A673 (cell line): ENCODE measurements at regions not wholly inside any gene's neighbourhood (a gene's known extent, or its start where the extent isn't known, plus 50 kb on each side); places are given as distances from the start of the nearest gene placed in this dataset.

Source experiments
- BruUV-seq: library from RNA; stranded (reverse); fragments of 400-500 nt; replicated peaks from 2 replicates; lab custom pipeline; 2021; lab: Mats Ljungman, UMichigan
- CTCF ChIA-PET: fragments of 300-600 bp; sonication (Branson Sonifier 250); formaldehyde crosslinking; loops from one replicate; lab custom pipeline; 2022; ENCODE audit warnings: antibody characterized with exemption; lab: Charles Lee
- POLR2A ChIA-PET: fragments of 300-600 bp; sonication (Branson Sonifier 250); formaldehyde crosslinking; loops from one replicate; lab custom pipeline; 2022; ENCODE audit warnings: antibody characterized with exemption; ENCODE audit not compliant: low non-redundant PET; lab: Charles Lee
- DNase-seq: peaks from one replicate; pipeline ENCODE4 v3.0.0-alpha.2; 2015; ENCODE audit warnings: low spot score
- H3K27ac ChIP-seq: fragments of 200-600 bp; sonication (generic); 2 replicates; pipeline ENCODE4 v1.5.1; 2016; ENCODE audit warnings: mixed run types, low read depth, mild to moderate bottlenecking, mixed read lengths, antibody characterized with exemption, low read length; ENCODE audit not compliant: poor library complexity, severe bottlenecking
- H3K27me3 ChIP-seq: fragments of 200-600 bp; sonication (generic); replicated peaks from 2 replicates; pipeline ENCODE4 v1.6.1; 2017; ENCODE audit warnings: mixed run types, low read depth, mild to moderate bottlenecking, mixed read lengths, antibody characterized with exemption, low read length; ENCODE audit not compliant: insufficient read depth, poor library complexity
- H3K36me3 ChIP-seq: fragments of 200-600 bp; sonication (generic); 2 replicates; pipeline ENCODE4 v1.6.1; 2016; ENCODE audit warnings: mixed run types, mild to moderate bottlenecking, mixed read lengths, antibody characterized with exemption, low read length; ENCODE audit not compliant: insufficient read depth, poor library complexity, severe bottlenecking
- H3K4me1 ChIP-seq: fragments of 200-600 bp; sonication (generic); 2 replicates; pipeline ENCODE4 v1.6.1; 2017; ENCODE audit warnings: mixed run types, mild to moderate bottlenecking, mixed read lengths, antibody characterized with exemption, low read length; ENCODE audit not compliant: insufficient read depth, poor library complexity, severe bottlenecking
- H3K4me3 ChIP-seq: fragments of 200-600 bp; sonication (generic); 2 replicates; pipeline ENCODE4 v1.5.1; 2016; ENCODE audit warnings: low read depth, mixed run types, mild to moderate bottlenecking, mixed read lengths, low read length; ENCODE audit not compliant: poor library complexity, severe bottlenecking
- H3K9me3 ChIP-seq: fragments of 200-600 bp; sonication (generic); 2 replicates; pipeline ENCODE4 v1.6.1; 2016; ENCODE audit warnings: mixed run types, low read depth, mild to moderate bottlenecking, mixed read lengths, antibody characterized with exemption, low read length; ENCODE audit not compliant: poor library complexity, severe bottlenecking
- EZH2 ChIP-seq: fragments of 200-600 bp; sonication (generic); IDR thresholded peaks from 2 replicates; pipeline ENCODE4 v1.6.1; 2017; ENCODE audit warnings: borderline replicate concordance, low read depth, mild to moderate bottlenecking, mixed read lengths, antibody characterized with exemption, low read length; ENCODE audit not compliant: poor library complexity, severe bottlenecking
- intact Hi-C: fragments of 100-400 bp; cut with micrococcal nuclease; formaldehyde crosslinking; loops from one replicate; pipeline ENCODE4 v1.10.0; 2022; ENCODE audit not compliant: unreplicated experiment
- TF ChIP-seq, protein P1 (sequence below): fragments of 300-800, 200-600 bp; sonication (generic); conservative IDR thresholded peaks from 2 replicates; pipeline ENCODE4 v1.5.1; 2017; ENCODE audit warnings: low read depth, mild to moderate bottlenecking, antibody characterized with exemption, low read length, moderate library complexity, mixed read lengths

- intact Hi-C loops, result no loop called here
- Histone ChIP-seq H3K9me3 (peaks cover 13% of the 10 kb centered on the region), H3K27me3 (no peaks in the 10 kb centered on the region), H3K4me1 (peaks cover 32% of the 10 kb centered on the region), H3K4me3 (no peak overlapping the region), H3K36me3 (no peaks in the 10 kb centered on the region), H3K27ac (no peak overlapping the region)
- no TSS peak for BruUV-seq
- CTCF ChIA-PET, result no interaction called here
- no peak for TF ChIP-seq EZH2
- TF ChIP-seq, protein P1, sequence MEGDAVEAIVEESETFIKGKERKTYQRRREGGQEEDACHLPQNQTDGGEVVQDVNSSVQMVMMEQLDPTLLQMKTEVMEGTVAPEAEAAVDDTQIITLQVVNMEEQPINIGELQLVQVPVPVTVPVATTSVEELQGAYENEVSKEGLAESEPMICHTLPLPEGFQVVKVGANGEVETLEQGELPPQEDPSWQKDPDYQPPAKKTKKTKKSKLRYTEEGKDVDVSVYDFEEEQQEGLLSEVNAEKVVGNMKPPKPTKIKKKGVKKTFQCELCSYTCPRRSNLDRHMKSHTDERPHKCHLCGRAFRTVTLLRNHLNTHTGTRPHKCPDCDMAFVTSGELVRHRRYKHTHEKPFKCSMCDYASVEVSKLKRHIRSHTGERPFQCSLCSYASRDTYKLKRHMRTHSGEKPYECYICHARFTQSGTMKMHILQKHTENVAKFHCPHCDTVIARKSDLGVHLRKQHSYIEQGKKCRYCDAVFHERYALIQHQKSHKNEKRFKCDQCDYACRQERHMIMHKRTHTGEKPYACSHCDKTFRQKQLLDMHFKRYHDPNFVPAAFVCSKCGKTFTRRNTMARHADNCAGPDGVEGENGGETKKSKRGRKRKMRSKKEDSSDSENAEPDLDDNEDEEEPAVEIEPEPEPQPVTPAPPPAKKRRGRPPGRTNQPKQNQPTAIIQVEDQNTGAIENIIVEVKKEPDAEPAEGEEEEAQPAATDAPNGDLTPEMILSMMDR, result no peak
- POLR2A ChIA-PET, result no interaction called here
- no peak for DNase-seq
These were observed 477.8 kb upstream of the PAPPA start for GRCh38 chr9:115675834-115676233.

DNA sequence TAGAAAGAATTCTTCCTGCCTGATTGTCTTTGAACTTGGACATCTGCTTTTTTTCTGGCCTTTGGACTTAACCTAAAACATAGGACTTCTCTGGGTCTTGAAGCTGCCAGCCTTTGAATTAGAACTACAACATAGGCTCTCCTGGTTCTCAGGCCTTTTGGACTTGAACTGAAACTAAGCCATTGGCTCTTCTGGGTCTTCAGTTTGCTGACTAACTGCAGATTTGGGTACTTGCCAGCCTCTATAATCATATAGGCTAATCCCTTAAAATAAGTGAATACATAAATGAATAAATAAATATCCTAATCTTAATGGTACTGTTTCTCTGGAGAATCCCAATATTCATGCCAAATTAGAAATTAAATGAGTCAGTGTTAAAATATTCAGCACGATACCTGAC is 473.4 kb upstream of the PAPPA start:
- Histone ChIP-seq H3K27ac (peak overlapping the region; percentile 59), H3K4me3 (no peak overlapping the region), H3K36me3 (peaks cover 6% of the 10 kb centered on the region), H3K27me3 (no peaks in the 10 kb centered on the region), H3K9me3 (peaks cover 24% of the 10 kb centered on the region), H3K4me1 (peaks cover 6% of the 10 kb centered on the region)
- TF ChIP-seq, protein P1, result no peak
- no peak for TF ChIP-seq EZH2
- CTCF ChIA-PET, result no interaction called here
- intact Hi-C loops, result no loop called here
- POLR2A ChIA-PET, result no interaction called here
- BruUV-seq, result no TSS peak
- peak; percentile 39 for DNase-seq

- H3K27me3 ChIP-seq, result no peaks in the 10 kb centered on the region
- H3K4me1 ChIP-seq, result peaks cover 6% of the 10 kb centered on the region
- H3K36me3 ChIP-seq, result peaks cover 6% of the 10 kb centered on the region
- intact Hi-C loops, result no loop called here
- DNase-seq, result no peak
- H3K27ac ChIP-seq, result no peak overlapping the region
- POLR2A ChIA-PET, result no interaction called here
- H3K9me3 ChIP-seq, result peaks cover 18% of the 10 kb centered on the region
- CTCF ChIA-PET, result no interaction called here
- H3K4me3 ChIP-seq, result no peak overlapping the region
- no TSS peak for BruUV-seq
- no peak for TF ChIP-seq EZH2
- TF ChIP-seq, protein P1, result no peak
These were observed 472.0 kb upstream of the PAPPA start for GRCh38 chr9:115681585-115681984.
